NB4 (cell line): ENCODE measurements at regions not wholly inside any gene's neighbourhood (a gene's known extent, or its start where the extent isn't known, plus 50 kb on each side); places are given as distances from the start of the nearest gene placed in this dataset.
"Not testable (repeated sequence)": the region's sequence is repeated elsewhere in the genome, so short reads cannot be mapped to it uniquely, and the experiment has no call there.

ENCODE experiments used
- DNase-seq: peaks from one replicate; pipeline ENCODE4 v3.0.0; 2010; ENCODE audit warnings: low read depth
- H3K4me3 ChIP-seq: one replicate; pipeline ENCODE4 v1.5.1; 2011; ENCODE audit warnings: mild to moderate bottlenecking, low read depth, low read length, moderate library complexity
- CTCF ChIP-seq: IDR thresholded peaks from one replicate; pipeline ENCODE4 v1.5.1; 2012; ENCODE audit warnings: low read depth, low read length
- MAX ChIP-seq: IDR thresholded peaks from 2 replicates; pipeline ENCODE4 v1.6.1; 2011; ENCODE audit warnings: low read depth, low read length
- MYC ChIP-seq: IDR thresholded peaks from 2 replicates; pipeline ENCODE4 v1.6.1; 2011; ENCODE audit warnings: low read depth, low read length
- POLR2A ChIP-seq: IDR thresholded peaks from 2 replicates; pipeline ENCODE4 v1.6.1; 2011; ENCODE audit warnings: mild to moderate bottlenecking; ENCODE audit not compliant: insufficient read length; ENCODE audit errors: extremely low read depth

- DNase-seq, result no peak
- no peak for TF ChIP-seq CTCF
- no peak overlapping the region for H3K4me3 ChIP-seq
Observed at GRCh38 chr2:102871707-102872106, 109.9 kb downstream of the TMEM182 start.

- TF ChIP-seq CTCF (no peak), POLR2A (no peak), MAX (no peak), MYC (no peak)
- DNase-seq, result no peak
- no peak overlapping the region for H3K4me3 ChIP-seq
Observed at GRCh38 chr2:102872388-102872787, 110.6 kb downstream of the TMEM182 start.

- DNase-seq, H3K4me3 ChIP-seq: not testable (repeated sequence)
Observed at GRCh38 chr2:102879513-102879912, 117.7 kb downstream of the TMEM182 start.

- no peak for TF ChIP-seq CTCF
- TF ChIP-seq POLR2A, result no peak
- no peak for TF ChIP-seq MYC
- TF ChIP-seq MAX, result no peak
- no peak for DNase-seq
Observed at GRCh38 chr2:102880731-102881130, 118.9 kb downstream of the TMEM182 start.

GRCh38 chr2:102886216-102886893 lies 124.5 kb downstream of the TMEM182 start:
- DNase-seq, result no peak
- TF ChIP-seq POLR2A (no peak), MYC (no peak), CTCF (no peak), MAX (no peak)
- no peak overlapping the region for H3K4me3 ChIP-seq

More at GRCh38 chr2:102880731-102881130, 118.9 kb downstream of the TMEM182 start:
- H3K4me3 ChIP-seq, result no peak overlapping the region

- no peak overlapping the region for H3K4me3 ChIP-seq
- TF ChIP-seq MAX, result no peak
- no peak for TF ChIP-seq CTCF
- no peak for DNase-seq
Observed at GRCh38 chr2:102888514-102888913, 126.7 kb downstream of the TMEM182 start.

- peak overlapping the region; percentile 54 for H3K4me3 ChIP-seq
- DNase-seq, result peak; percentile 93
- TF ChIP-seq POLR2A (no peak), MAX (peak; percentile 70)
Observed at GRCh38 chr2:102891296-102891695, 129.5 kb downstream of the TMEM182 start.
